ENCODE measurements at regions not wholly inside any gene's neighbourhood (a gene's known extent, or its start where the extent isn't known, plus 50 kb on each side); places are given as distances from the start of the nearest gene placed in this dataset.

GRCh38 chr2:13005048-13005447 is 288.3 kb downstream of the TRIB2 start:
- intact Hi-C loops (cut with DNase I), result loop anchor here (10.0 kb wide), 1 partner anchor 1140 kb away; no protein-coding TSS in a partner anchor
- Histone ChIP-seq H3K4me1 (peaks cover 27% of the 10 kb centered on the region), H3K4me3 (no peak overlapping the region), H3K9me3 (no peaks in the 10 kb centered on the region), H3K27ac (no peak overlapping the region), H3K36me3 (replicated peaks in 1 of 2; ENCODE audit: insufficient read depth in 1 of 2, low read depth in 2 of 2) (no peaks in the 10 kb centered on the region), H3K27me3 (no peaks in the 10 kb centered on the region)
- TF ChIP-seq POLR2A (IDR thresholded peaks at IDR 0.05) (no peak), CTCF (IDR thresholded peaks at IDR 0.05) (no peak)
- ATAC-seq (no peak), DNase-seq (no peak)
- WGBS, 2 donors, result 43 to 58% methylated on average over 2 of the region's 2 CpGs

DNA sequence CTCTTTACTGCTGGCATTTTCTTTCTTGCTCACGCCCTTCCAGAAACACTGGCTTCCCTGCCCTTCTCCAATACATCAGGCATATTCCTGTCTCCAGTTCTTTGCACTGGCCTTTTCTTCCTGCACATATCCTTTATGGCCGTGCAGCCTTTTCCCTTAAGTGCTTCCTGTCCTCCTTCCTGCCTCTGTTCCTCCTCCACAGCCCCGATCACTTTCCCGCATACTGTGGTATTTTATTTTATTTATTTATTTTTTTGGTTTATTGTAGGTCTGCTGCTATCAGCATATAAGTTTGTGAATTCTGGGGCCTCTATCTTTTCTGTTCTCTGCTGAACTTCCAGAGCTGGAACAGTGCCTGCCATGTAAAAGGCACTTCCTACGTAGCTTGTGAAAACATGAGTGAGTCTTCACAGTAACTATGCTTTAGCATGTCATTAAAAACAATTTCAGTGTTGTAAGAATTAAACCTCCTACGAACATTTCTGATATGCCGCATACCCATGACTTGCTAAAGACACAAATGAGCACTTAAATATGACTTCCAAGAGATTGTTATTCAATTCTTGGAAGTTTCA is 289.1 kb downstream of the TRIB2 start:
- no peak for ATAC-seq
- no peak overlapping the region for H3K4me3 ChIP-seq
- peaks cover 19% of the 10 kb centered on the region for H3K4me1 ChIP-seq
- no peaks in the 10 kb centered on the region for H3K36me3 ChIP-seq (replicated peaks in 1 of 2; ENCODE audit: insufficient read depth in 1 of 2, low read depth in 2 of 2)
- no peak for DNase-seq
- no peak for TF ChIP-seq POLR2A (IDR thresholded peaks at IDR 0.05)
- TF ChIP-seq CTCF (IDR thresholded peaks at IDR 0.05), result no peak
- H3K9me3 ChIP-seq, result no peaks in the 10 kb centered on the region
- no peak overlapping the region for H3K27ac ChIP-seq
- 79 to 82% methylated on average over 7 of the region's 7 CpGs for WGBS, 2 donors
- no peaks in the 10 kb centered on the region for H3K27me3 ChIP-seq
- intact Hi-C loops (cut with DNase I), result loop anchor here (10.0 kb wide), 1 partner anchor 1141 kb away; no protein-coding TSS in a partner anchor

- Histone ChIP-seq H3K4me1 (peaks cover 17% of the 10 kb centered on the region), H3K27ac (no peak overlapping the region), H3K4me3 (no peak overlapping the region), H3K36me3 (replicated peaks in 1 of 2; ENCODE audit: insufficient read depth in 1 of 2, low read depth in 2 of 2) (no peaks in the 10 kb centered on the region), H3K9me3 (no peaks in the 10 kb centered on the region), H3K27me3 (no peaks in the 10 kb centered on the region)
- no peak for ATAC-seq
- no peak for DNase-seq
- intact Hi-C loops (cut with DNase I), result loop anchor here (10.0 kb wide), 1 partner anchor 1142 kb away; no protein-coding TSS in a partner anchor
- TF ChIP-seq CTCF (IDR thresholded peaks at IDR 0.05) (no peak), POLR2A (IDR thresholded peaks at IDR 0.05) (no peak)
- WGBS, 2 donors, result 55 to 58% methylated on average over 4 of the region's 4 CpGs
Measured at GRCh38 chr2:13006426-13006825, 289.7 kb downstream of the TRIB2 start.

- 15 to 17% methylated on average over 16 of the region's 16 CpGs for WGBS, 2 donors
- H3K4me1 ChIP-seq, result peaks cover 17% of the 10 kb centered on the region
- intact Hi-C loops (cut with DNase I), result loop anchor here (10.0 kb wide), 1 partner anchor 1142 kb away; no protein-coding TSS in a partner anchor
- H3K36me3 ChIP-seq (replicated peaks in 1 of 2; ENCODE audit: insufficient read depth in 1 of 2, low read depth in 2 of 2), result no peaks in the 10 kb centered on the region
- peak; percentile 64 to 70 (median 67) for DNase-seq
- H3K9me3 ChIP-seq, result no peaks in the 10 kb centered on the region
- H3K27me3 ChIP-seq, result no peaks in the 10 kb centered on the region
- TF ChIP-seq CTCF (IDR thresholded peaks at IDR 0.05) (peak; percentile 80 to 95 (median 85)), POLR2A (IDR thresholded peaks at IDR 0.05) (no peak)
- H3K27ac ChIP-seq, result no peak overlapping the region
- peak; percentile 88 for ATAC-seq
- H3K4me3 ChIP-seq, result no peak overlapping the region
Measured at GRCh38 chr2:13006829-13007717, 290.3 kb downstream of the TRIB2 start.

All from body of pancreas (tissue), 4 donors.